ENCODE measurements at regions not wholly inside any gene's neighbourhood (a gene's known extent, or its start where the extent isn't known, plus 50 kb on each side); places are given as distances from the start of the nearest gene placed in this dataset.

GRCh38 chr4:159594576-159594975, 491.7 kb downstream of the RAPGEF2 start:
- no peak for TF ChIP-seq CTCF (IDR thresholded peaks at IDR 0.05; ENCODE audit: borderline replicate concordance, extremely low read depth, low read length, poor library complexity, severe bottlenecking)
- TF ChIP-seq EZH2 (IDR thresholded peaks at IDR 0.05; ENCODE audit: borderline replicate concordance, low read depth, low read length, severe bottlenecking) = no peak
